Adrenal gland (tissue), 5 donors: ENCODE measurements at regions not wholly inside any gene's neighbourhood (a gene's known extent, or its start where the extent isn't known, plus 50 kb on each side); places are given as distances from the start of the nearest gene placed in this dataset.

Experiments
- CTCF ChIP-seq, 6 experiments: fragments of 450-650 bp in 4 of 6; fragments of 200-600 bp in 2 of 6; sonication (generic) in 1 of 6; IDR thresholded peaks; 1 replicate in 5 of 6; 2 replicates in 1 of 6; pipeline versions ENCODE4 v1.5.1 to v1.8.0; 2016 to 2021; ENCODE audit warnings: antibody characterized with exemption in 6 of 6, mild to moderate bottlenecking in 2 of 6, moderate library complexity in 1 of 6
- POLR2A ChIP-seq, 2 donors: fragments of 450-650 bp; IDR thresholded peaks; one replicate each; pipeline ENCODE4 v1.6.1; 2017; ENCODE audit warnings: antibody characterized with exemption in 2 of 2, mild to moderate bottlenecking in 2 of 2, moderate library complexity in 1 of 2
- donor health status: DM: no; HTN: no; CAD: no.

GRCh38 chr15:53296603-53297002, 462.9 kb downstream of the WDR72 start:
- no peak for TF ChIP-seq POLR2A (IDR thresholded peaks at IDR 0.05)
- no peak for TF ChIP-seq CTCF (IDR thresholded peaks at IDR 0.05)
